OCI-LY7 (cell line): ENCODE measurements at regions not wholly inside any gene's neighbourhood (a gene's known extent, or its start where the extent isn't known, plus 50 kb on each side); places are given as distances from the start of the nearest gene placed in this dataset.

Source experiments
- BruUV-seq: library from RNA; stranded (reverse); fragments of 400-500 nt; replicated peaks from 2 replicates; lab custom pipeline; 2021; lab: Mats Ljungman, UMichigan
- CTCF ChIA-PET: fragments of 300-600 bp; sonication (Branson Sonifier 250); formaldehyde crosslinking; loops from one replicate; lab custom pipeline; 2022; ENCODE audit warnings: antibody characterized with exemption; ENCODE audit not compliant: unreplicated experiment; lab: Charles Lee
- POLR2A ChIA-PET: fragments of 300-600 bp; sonication (Branson Sonifier 250); formaldehyde crosslinking; loops from one replicate; lab custom pipeline; 2022; ENCODE audit warnings: antibody characterized with exemption; lab: Charles Lee
- DNase-seq: peaks from one replicate; pipeline ENCODE4 v3.0.0-alpha.2; 2015; ENCODE audit warnings: low spot score
- H2AFZ ChIP-seq: fragments of 200-600 bp; sonication (generic), shearing (Covaris generic); 2 replicates; pipeline ENCODE4 v1.6.1; 2014; ENCODE audit warnings: mild to moderate bottlenecking, antibody characterized with exemption, low read length, moderate library complexity
- H3K27ac ChIP-seq: fragments of 200-600 bp; sonication (generic); 2 replicates; pipeline ENCODE4 v1.5.1; 2014; ENCODE audit warnings: mixed run types, low read depth, mild to moderate bottlenecking, moderate library complexity, low read length, inconsistent platforms; ENCODE audit not compliant: poor library complexity, severe bottlenecking
- H3K36me3 ChIP-seq: fragments of 200-600 bp; sonication (generic); 2 replicates; pipeline ENCODE4 v1.6.1; 2014; ENCODE audit warnings: mild to moderate bottlenecking, antibody characterized with exemption, low read length, moderate library complexity, mixed read lengths; ENCODE audit not compliant: insufficient read depth
- H3K4me1 ChIP-seq: fragments of 200-600 bp; sonication (generic); 2 replicates; pipeline ENCODE4 v1.5.1; 2014; ENCODE audit warnings: mild to moderate bottlenecking, low read length; ENCODE audit not compliant: insufficient read depth, poor library complexity, severe bottlenecking
- H3K4me2 ChIP-seq: fragments of 200-600 bp; sonication (generic); 2 replicates; pipeline ENCODE4 v1.6.1; 2014; ENCODE audit warnings: mild to moderate bottlenecking, low read length
- H3K4me3 ChIP-seq: fragments of 200-600 bp; sonication (generic); 2 replicates; pipeline ENCODE4 v1.5.1; 2014; ENCODE audit warnings: mild to moderate bottlenecking, low read depth, low read length; ENCODE audit not compliant: poor library complexity, severe bottlenecking
- H3K79me2 ChIP-seq: fragments of 200-600 bp; sonication (generic); 2 replicates; pipeline ENCODE4 v1.6.1; 2016; ENCODE audit warnings: low read depth, mild to moderate bottlenecking, low read length, moderate library complexity, mixed read lengths; ENCODE audit not compliant: insufficient read depth
- H3K9me2 ChIP-seq: fragments of 200-600 bp; sonication (generic); 2 replicates; pipeline ENCODE4 v1.6.1; 2016; ENCODE audit warnings: mild to moderate bottlenecking, low read length, mixed read lengths; ENCODE audit not compliant: insufficient read depth
- H3K9me3 ChIP-seq: fragments of 200-600 bp; sonication (generic); 2 replicates; pipeline ENCODE4 v1.6.1; 2014; ENCODE audit warnings: mild to moderate bottlenecking, mixed run types, low read length, mixed read lengths
- H4K20me1 ChIP-seq: fragments of 200-600 bp; sonication (generic); 2 replicates; pipeline ENCODE4 v1.6.1; 2014; ENCODE audit warnings: mild to moderate bottlenecking, antibody characterized with exemption, low read length, moderate library complexity, mixed read lengths; ENCODE audit not compliant: insufficient read depth
- CTCF ChIP-seq: fragments of 200-600 bp; sonication (generic); conservative IDR thresholded peaks from 2 replicates; pipeline ENCODE4 v1.5.1; 2014; ENCODE audit warnings: mild to moderate bottlenecking, antibody characterized with exemption, low read length, moderate library complexity, mixed read lengths
- EZH2phosphoT487 ChIP-seq: fragments of 200-600 bp; sonication (generic); IDR thresholded peaks from 2 replicates; pipeline ENCODE4 v1.6.1; 2018; ENCODE audit warnings: low read depth, borderline replicate concordance, mild to moderate bottlenecking, mixed run types, antibody characterized with exemption, low read length, moderate library complexity, mixed read lengths
- intact Hi-C: fragments of 100-400 bp; cut with micrococcal nuclease; formaldehyde crosslinking; loops from one replicate; pipeline ENCODE4 v1.10.0; 2022; ENCODE audit not compliant: unreplicated experiment

- no TSS peak for BruUV-seq
- no peak for DNase-seq
- intact Hi-C loops: no loop called here
- H3K36me3 ChIP-seq: no peaks in the 10 kb centered on the region
- H3K9me3 ChIP-seq: no peaks in the 10 kb centered on the region
- TF ChIP-seq EZH2phosphoT487 (no peak), CTCF (no peak)
- H4K20me1 ChIP-seq: no peaks in the 10 kb centered on the region
- H3K27ac ChIP-seq: no peak overlapping the region
- no peaks in the 10 kb centered on the region for H3K79me2 ChIP-seq
- CTCF ChIA-PET: no interaction called here
- H3K4me1 ChIP-seq: no peaks in the 10 kb centered on the region
- POLR2A ChIA-PET: interaction anchor here (0.7 kb wide), 3 partner anchors 14 to 452 kb away, joined by 3 to 5 read pairs (median 3); no protein-coding TSS in a partner anchor
- no peak overlapping the region for H3K4me2 ChIP-seq
- H3K9me2 ChIP-seq: no peaks in the 10 kb centered on the region
- H3K4me3 ChIP-seq: no peak overlapping the region
- H2AFZ ChIP-seq: no peak overlapping the region
Observed at GRCh38 chr11:15772547-15772946, 583.8 kb downstream of the SOX6 start.

- ChIA-PET CTCF (no interaction called here), POLR2A (interaction anchor here (0.7 to 1.8 kb wide), 3 partner anchors 8 to 74 kb away, joined by 3 to 5 read pairs (median 3); no protein-coding TSS in a partner anchor)
- TF ChIP-seq EZH2phosphoT487 (no peak), CTCF (no peak)
- H3K36me3 ChIP-seq: no peaks in the 10 kb centered on the region
- H3K4me2 ChIP-seq: no peak overlapping the region
- H3K4me1 ChIP-seq: no peaks in the 10 kb centered on the region
- no peak overlapping the region for H2AFZ ChIP-seq
- intact Hi-C loops: no loop called here
- no peak for DNase-seq
- no peaks in the 10 kb centered on the region for H3K9me3 ChIP-seq
- no peaks in the 10 kb centered on the region for H3K79me2 ChIP-seq
- BruUV-seq: no TSS peak
- H3K4me3 ChIP-seq: no peak overlapping the region
- H3K27ac ChIP-seq: no peak overlapping the region
- no peaks in the 10 kb centered on the region for H4K20me1 ChIP-seq
- no peaks in the 10 kb centered on the region for H3K9me2 ChIP-seq
Observed at GRCh38 chr11:15772981-15773380, 583.4 kb downstream of the SOX6 start.

- intact Hi-C loops: no loop called here
- Histone ChIP-seq H3K4me1 (no peaks in the 10 kb centered on the region), H2AFZ (no peak overlapping the region), H3K79me2 (no peaks in the 10 kb centered on the region), H3K27ac (no peak overlapping the region), H3K36me3 (no peaks in the 10 kb centered on the region), H4K20me1 (no peaks in the 10 kb centered on the region), H3K4me2 (no peak overlapping the region), H3K9me3 (no peaks in the 10 kb centered on the region), H3K4me3 (no peak overlapping the region), H3K9me2 (no peaks in the 10 kb centered on the region)
- POLR2A ChIA-PET: interaction anchor here (1.8 kb wide), 1 partner anchor 8 kb away, joined by 3 read pairs; no protein-coding TSS in a partner anchor
- no TSS peak for BruUV-seq
- CTCF ChIA-PET: no interaction called here
- TF ChIP-seq CTCF: no peak
- TF ChIP-seq EZH2phosphoT487: no peak
- no peak for DNase-seq
Observed at GRCh38 chr11:15773476-15774387, 582.6 kb downstream of the SOX6 start.
